GM13976 (cell line): ENCODE measurements at regions not wholly inside any gene's neighbourhood (a gene's known extent, or its start where the extent isn't known, plus 50 kb on each side); places are given as distances from the start of the nearest gene placed in this dataset.

Source experiments
- DNase-seq: peaks from one replicate; pipeline ENCODE4 v3.0.0; 2012; ENCODE audit warnings: low spot score
- CTCF ChIP-seq: IDR thresholded peaks from 2 replicates; pipeline ENCODE4 v1.5.1; 2012; ENCODE audit warnings: borderline replicate concordance, mild to moderate bottlenecking; ENCODE audit not compliant: insufficient read depth; ENCODE audit errors: extremely low read depth, missing control alignments, control extremely low read depth
- in situ Hi-C: fragments of 300-500 bp; cut with MboI; formaldehyde crosslinking; loops from one replicate; pipeline ENCODE4 v1.12.0; 2022; ENCODE audit warnings: low sequenced_read_pairs, mixed read lengths, inconsistent platforms; ENCODE audit not compliant: unreplicated experiment

GRCh38 chr9:12091865-12092527, 601.2 kb upstream of the TYRP1 start:
- TF ChIP-seq CTCF: no peak
- no peak for DNase-seq
- in situ Hi-C loops: no loop called here

GRCh38 chr9:12094046-12094445, 599.1 kb upstream of the TYRP1 start:
- in situ Hi-C loops: no loop called here
- DNase-seq: no peak
- no peak for TF ChIP-seq CTCF

GRCh38 chr9:12095931-12096330, 597.3 kb upstream of the TYRP1 start:
- in situ Hi-C loops: no loop called here
- no peak for DNase-seq
- TF ChIP-seq CTCF: no peak

GRCh38 chr9:12133416-12133815, 559.8 kb upstream of the TYRP1 start:
- in situ Hi-C loops: no loop called here
- DNase-seq: no peak
- no peak for TF ChIP-seq CTCF

GRCh38 chr9:12141422-12141821, 551.8 kb upstream of the TYRP1 start:
- in situ Hi-C loops: no loop called here
- TF ChIP-seq CTCF: no peak
- no peak for DNase-seq

- no peak for TF ChIP-seq CTCF
- in situ Hi-C loops: no loop called here
- no peak for DNase-seq
Observed at GRCh38 chr9:12155401-12156134, 537.6 kb upstream of the TYRP1 start.
